ENCODE measurements at regions not wholly inside any gene's neighbourhood (a gene's known extent, or its start where the extent isn't known, plus 50 kb on each side); places are given as distances from the start of the nearest gene placed in this dataset.

DNA sequence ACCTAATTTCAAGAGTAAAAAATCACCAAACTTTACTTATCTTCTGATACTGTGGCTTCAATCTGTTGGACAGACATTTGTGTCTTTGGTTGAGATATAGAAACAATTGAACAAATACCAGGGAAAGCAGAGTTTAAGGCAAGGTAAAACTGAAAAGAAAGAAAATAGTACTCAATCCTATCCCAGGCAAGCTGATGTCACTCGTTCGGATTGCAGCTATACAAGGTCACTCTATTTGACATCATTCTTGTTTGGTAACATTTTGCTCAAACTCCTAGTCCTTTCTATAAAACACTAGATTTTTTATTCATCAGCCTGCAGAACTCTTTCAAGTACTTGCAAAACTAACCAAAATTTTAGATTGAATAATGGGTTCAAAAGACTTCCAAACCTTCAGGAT lies 91.9 kb upstream of the ANKRD55 start:
- TF ChIP-seq, protein P1, sequence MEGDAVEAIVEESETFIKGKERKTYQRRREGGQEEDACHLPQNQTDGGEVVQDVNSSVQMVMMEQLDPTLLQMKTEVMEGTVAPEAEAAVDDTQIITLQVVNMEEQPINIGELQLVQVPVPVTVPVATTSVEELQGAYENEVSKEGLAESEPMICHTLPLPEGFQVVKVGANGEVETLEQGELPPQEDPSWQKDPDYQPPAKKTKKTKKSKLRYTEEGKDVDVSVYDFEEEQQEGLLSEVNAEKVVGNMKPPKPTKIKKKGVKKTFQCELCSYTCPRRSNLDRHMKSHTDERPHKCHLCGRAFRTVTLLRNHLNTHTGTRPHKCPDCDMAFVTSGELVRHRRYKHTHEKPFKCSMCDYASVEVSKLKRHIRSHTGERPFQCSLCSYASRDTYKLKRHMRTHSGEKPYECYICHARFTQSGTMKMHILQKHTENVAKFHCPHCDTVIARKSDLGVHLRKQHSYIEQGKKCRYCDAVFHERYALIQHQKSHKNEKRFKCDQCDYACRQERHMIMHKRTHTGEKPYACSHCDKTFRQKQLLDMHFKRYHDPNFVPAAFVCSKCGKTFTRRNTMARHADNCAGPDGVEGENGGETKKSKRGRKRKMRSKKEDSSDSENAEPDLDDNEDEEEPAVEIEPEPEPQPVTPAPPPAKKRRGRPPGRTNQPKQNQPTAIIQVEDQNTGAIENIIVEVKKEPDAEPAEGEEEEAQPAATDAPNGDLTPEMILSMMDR (IDR thresholded peaks at IDR 0.05; ENCODE audit: poor library complexity): no peak
- no peak for TF ChIP-seq EZH2 (IDR thresholded peaks at IDR 0.05; ENCODE audit: borderline replicate concordance)
